Trophoblast cell (in vitro differentiated cells and primary cell): ENCODE measurements at regions not wholly inside any gene's neighbourhood (a gene's known extent, or its start where the extent isn't known, plus 50 kb on each side); places are given as distances from the start of the nearest gene placed in this dataset.

Experiments used
- DNase-seq, 2 donors: peaks; one replicate each; pipeline ENCODE4 v3.0.0-alpha.2; 2016
- H2AFZ ChIP-seq: 2 replicates; pipeline ENCODE4 v1.6.1; 2013; ENCODE audit warnings: low read length, moderate library complexity, mild to moderate bottlenecking; ENCODE audit not compliant: insufficient read depth, poor library complexity
- H2AK5ac ChIP-seq: 2 replicates; pipeline ENCODE4 v1.6.1; 2013; ENCODE audit warnings: mild to moderate bottlenecking, low read length
- H2BK120ac ChIP-seq: 2 replicates; pipeline ENCODE4 v1.6.1; 2013; ENCODE audit warnings: low read length, mild to moderate bottlenecking, moderate library complexity; ENCODE audit not compliant: insufficient read depth, poor library complexity
- H2BK12ac ChIP-seq: 2 replicates; pipeline ENCODE4 v1.6.1; 2013; ENCODE audit warnings: mild to moderate bottlenecking, low read length, moderate library complexity
- H2BK5ac ChIP-seq: 2 replicates; pipeline ENCODE4 v1.6.1; 2013; ENCODE audit warnings: low read length, low read depth, moderate library complexity, mild to moderate bottlenecking; ENCODE audit not compliant: poor library complexity
- H3K14ac ChIP-seq: 2 replicates; pipeline ENCODE4 v1.6.1; 2013; ENCODE audit warnings: mild to moderate bottlenecking, low read length
- H3K18ac ChIP-seq: 2 replicates; pipeline ENCODE4 v1.6.1; 2013; ENCODE audit warnings: mild to moderate bottlenecking, low read length
- H3K23ac ChIP-seq: 2 replicates; pipeline ENCODE4 v1.6.1; 2013; ENCODE audit warnings: low read length
- H3K27ac ChIP-seq: 2 replicates; pipeline ENCODE4 v1.5.1; 2013; ENCODE audit warnings: low read depth, mild to moderate bottlenecking, inconsistent platforms, low read length, moderate library complexity
- H3K27me3 ChIP-seq: 2 replicates; pipeline ENCODE4 v1.6.1; 2013; ENCODE audit warnings: inconsistent platforms, mild to moderate bottlenecking, low read length, moderate library complexity; ENCODE audit not compliant: insufficient read depth
- H3K36me3 ChIP-seq, 2 experiments: 1 replicate in 1 of 2; 2 replicates in 1 of 2; pipeline ENCODE4 v1.6.1; 2013; ENCODE audit warnings: low read length in 2 of 2, mild to moderate bottlenecking in 2 of 2, moderate library complexity in 1 of 2; ENCODE audit not compliant: insufficient read depth in 2 of 2, control insufficient read depth in 1 of 2
- H3K4ac ChIP-seq: 2 replicates; pipeline ENCODE4 v1.6.1; 2013; ENCODE audit warnings: low read depth, mild to moderate bottlenecking, low read length, moderate library complexity
- H3K4me1 ChIP-seq, 2 experiments: 1 replicate in 1 of 2; 2 replicates in 1 of 2; pipeline ENCODE4 v1.6.1; 2013; ENCODE audit warnings: low read length in 2 of 2, mild to moderate bottlenecking in 2 of 2, moderate library complexity in 1 of 2; ENCODE audit not compliant: insufficient read depth in 2 of 2, control insufficient read depth in 1 of 2
- H3K4me2 ChIP-seq: 2 replicates; pipeline ENCODE4 v1.6.1; 2013; ENCODE audit warnings: inconsistent platforms, mild to moderate bottlenecking, low read length, moderate library complexity
- H3K4me3 ChIP-seq: 2 replicates; pipeline ENCODE4 v1.5.1; 2013; ENCODE audit warnings: mild to moderate bottlenecking, low read depth, low read length, inconsistent platforms
- H3K79me1 ChIP-seq: one replicate; pipeline ENCODE4 v1.6.1; 2013; ENCODE audit warnings: low read length
- H3K79me2 ChIP-seq: 2 replicates; pipeline ENCODE4 v1.6.1; 2013; ENCODE audit warnings: low read length, mild to moderate bottlenecking; ENCODE audit not compliant: control insufficient read depth, insufficient read depth, poor library complexity
- H3K9ac ChIP-seq: 2 replicates; pipeline ENCODE4 v1.6.1; 2013; ENCODE audit warnings: mild to moderate bottlenecking, low read length
- H3K9me3 ChIP-seq: 2 replicates; pipeline ENCODE4 v1.6.1; 2013; ENCODE audit warnings: low read depth, mild to moderate bottlenecking, control low read depth, inconsistent platforms, low read length; ENCODE audit not compliant: insufficient read depth
- H4K12ac ChIP-seq: 2 replicates; pipeline ENCODE4 v1.6.1; 2013; ENCODE audit warnings: low read depth, mild to moderate bottlenecking, low read length, moderate library complexity
- H4K8ac ChIP-seq: 2 replicates; pipeline ENCODE4 v1.6.1; 2013; ENCODE audit warnings: low read depth, mild to moderate bottlenecking, low read length, moderate library complexity
- H4K91ac ChIP-seq: one replicate; pipeline ENCODE4 v1.6.1; 2013; ENCODE audit warnings: low read depth, mild to moderate bottlenecking, low read length, moderate library complexity
- WGBS: extraction: QIAGEN DNeasy Blood & Tissue Kit; methylation state at CpG from one replicate; pipeline ENCODE4 v1.1.7; 2013; ENCODE audit warnings: missing lambda C conversion rate; ENCODE audit not compliant: insufficient read length, insufficient coverage; ENCODE audit errors: extremely low coverage; 5-methylcytosine and 5-hydroxymethylcytosine counted together

DNA sequence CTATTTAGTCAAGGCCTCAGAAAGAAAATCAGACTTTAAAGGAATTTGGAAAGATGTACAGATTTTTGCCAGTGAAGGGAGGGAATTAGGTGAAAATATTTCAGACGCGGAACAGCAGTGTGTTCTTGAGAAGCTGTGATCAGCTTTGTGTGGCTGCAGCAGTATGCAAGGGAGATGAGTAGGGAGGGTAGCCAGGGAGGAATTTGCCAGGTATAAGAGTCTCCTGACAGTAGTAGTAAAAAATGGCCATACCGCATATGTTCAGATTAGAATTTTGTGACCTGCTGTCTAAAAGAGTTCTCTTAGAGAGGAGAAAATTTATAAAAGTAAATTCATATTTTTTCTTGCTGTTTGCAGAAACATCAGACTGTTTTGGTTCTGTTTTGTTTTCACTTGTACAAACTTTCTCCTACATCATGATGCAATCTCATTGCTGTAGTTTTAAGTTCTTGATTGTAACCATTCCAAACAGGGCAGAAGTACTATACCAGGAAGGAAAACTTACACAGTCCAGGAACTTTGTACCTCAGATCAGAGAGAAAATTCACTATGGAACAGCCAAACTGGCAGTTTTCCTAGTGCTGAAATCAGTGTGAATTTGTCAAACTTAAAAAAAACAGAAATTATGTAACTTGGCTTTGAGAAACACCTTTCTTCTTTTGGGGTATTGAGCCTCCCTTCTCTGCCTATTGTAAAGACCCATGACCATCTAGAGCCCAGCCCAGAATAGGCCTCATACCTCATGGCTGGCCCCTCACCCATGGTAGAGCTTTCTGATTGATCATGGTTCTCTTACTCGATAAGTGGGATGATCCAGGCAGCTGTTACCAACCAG, 78.4 kb upstream of the NR3C1 start:
- H3K27ac ChIP-seq: no peak overlapping the region
- no peak overlapping the region for H2BK120ac ChIP-seq
- no CpG with 5 or more reads among the region's 4 CpGs for WGBS
- no peak overlapping the region for H2BK5ac ChIP-seq
- no peak overlapping the region for H3K4me2 ChIP-seq
- H3K27me3 ChIP-seq: no peaks in the 10 kb centered on the region
- H2AFZ ChIP-seq: no peak overlapping the region
- H3K14ac ChIP-seq: no peak overlapping the region
- DNase-seq: peak in 1 of 2 donors; percentile 21
- no peak overlapping the region for H4K12ac ChIP-seq
- no peaks in the 10 kb centered on the region for H3K79me2 ChIP-seq
- no peak overlapping the region for H2AK5ac ChIP-seq
- no peak overlapping the region for H3K4me3 ChIP-seq
- H3K18ac ChIP-seq: no peak overlapping the region
- H2BK12ac ChIP-seq: no peak overlapping the region
- H3K9ac ChIP-seq: no peak overlapping the region
- H3K23ac ChIP-seq: no peak overlapping the region
- H4K8ac ChIP-seq: no peak overlapping the region
- H3K9me3 ChIP-seq: no peaks in the 10 kb centered on the region
- H3K4ac ChIP-seq: no peak overlapping the region
- H4K91ac ChIP-seq: no peak overlapping the region
- no peaks in the 10 kb centered on the region for H3K79me1 ChIP-seq
- no peaks in the 10 kb centered on the region for H3K36me3 ChIP-seq
- no peaks in the 10 kb centered on the region for H3K4me1 ChIP-seq

DNA sequence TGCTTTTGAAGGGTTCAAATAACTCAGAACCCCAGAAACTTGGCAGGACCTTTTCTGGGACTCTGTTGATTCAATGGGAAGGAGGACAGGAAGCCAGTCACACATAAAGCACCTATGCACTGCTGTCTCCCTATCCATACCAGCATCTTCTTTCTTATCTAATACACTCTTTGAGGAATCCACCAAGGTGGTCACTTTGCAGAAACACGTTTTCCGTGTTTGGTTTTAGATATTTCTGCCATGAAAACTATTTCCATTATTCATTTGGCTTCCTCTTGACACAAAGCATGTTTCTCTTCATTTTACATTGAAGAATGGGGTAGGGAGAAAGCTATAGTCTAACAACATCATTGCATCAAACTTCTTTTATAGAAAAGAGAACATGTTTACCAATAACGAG, 76.5 kb upstream of the NR3C1 start:
- Histone ChIP-seq H3K4me3 (no peak overlapping the region), H3K79me2 (no peaks in the 10 kb centered on the region), H4K8ac (no peak overlapping the region), H4K91ac (no peak overlapping the region), H3K4me1 (no peaks in the 10 kb centered on the region), H3K4me2 (no peak overlapping the region), H2BK5ac (no peak overlapping the region), H2BK120ac (no peak overlapping the region), H3K9ac (no peak overlapping the region), H3K18ac (no peak overlapping the region), H3K14ac (no peak overlapping the region), H3K9me3 (no peaks in the 10 kb centered on the region), H2AK5ac (no peak overlapping the region), H3K79me1 (no peaks in the 10 kb centered on the region), H3K23ac (no peak overlapping the region), H3K27ac (no peak overlapping the region), H4K12ac (no peak overlapping the region), H2BK12ac (no peak overlapping the region), H2AFZ (no peak overlapping the region), H3K4ac (no peak overlapping the region), H3K36me3 (no peaks in the 10 kb centered on the region), H3K27me3 (no peaks in the 10 kb centered on the region)
- peak; percentile 41 to 93 for DNase-seq
- no CpG with 5 or more reads among the region's 3 CpGs for WGBS

DNA sequence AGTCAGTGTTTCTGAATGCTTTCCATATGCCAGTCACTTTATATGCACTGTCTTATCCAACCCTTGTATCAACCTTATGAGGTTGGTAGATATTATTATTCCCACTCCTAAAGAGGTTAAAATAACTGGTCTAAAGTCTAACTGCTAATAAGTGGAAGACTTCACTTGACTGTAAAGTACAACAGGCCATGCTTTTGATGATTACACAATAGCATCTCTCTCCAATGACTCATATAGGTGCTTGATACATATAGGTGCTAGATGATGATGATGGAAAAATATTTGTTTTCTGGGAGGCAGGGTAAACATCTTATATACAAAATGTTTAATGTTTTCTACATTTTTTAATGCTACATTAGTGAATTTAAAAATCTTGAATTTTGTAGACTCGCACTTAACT, 75.9 kb upstream of the NR3C1 start:
- H2BK120ac ChIP-seq: no peak overlapping the region
- no peak overlapping the region for H2BK12ac ChIP-seq
- no peak overlapping the region for H4K8ac ChIP-seq
- H3K9ac ChIP-seq: no peak overlapping the region
- no peak overlapping the region for H4K12ac ChIP-seq
- no peak overlapping the region for H2BK5ac ChIP-seq
- H3K9me3 ChIP-seq: no peaks in the 10 kb centered on the region
- H4K91ac ChIP-seq: no peak overlapping the region
- no peak overlapping the region for H3K27ac ChIP-seq
- H3K18ac ChIP-seq: no peak overlapping the region
- no CpG with 5 or more reads among the region's 1 CpG for WGBS
- no peaks in the 10 kb centered on the region for H3K27me3 ChIP-seq
- H3K23ac ChIP-seq: no peak overlapping the region
- H3K4me1 ChIP-seq: no peaks in the 10 kb centered on the region
- H3K36me3 ChIP-seq: no peaks in the 10 kb centered on the region
- no peaks in the 10 kb centered on the region for H3K79me2 ChIP-seq
- no peak overlapping the region for H2AFZ ChIP-seq
- H3K4me2 ChIP-seq: no peak overlapping the region
- no peaks in the 10 kb centered on the region for H3K79me1 ChIP-seq
- DNase-seq: peak in 1 of 2 donors; percentile 88
- H3K4me3 ChIP-seq: no peak overlapping the region
- H3K14ac ChIP-seq: no peak overlapping the region
- no peak overlapping the region for H3K4ac ChIP-seq
- H2AK5ac ChIP-seq: no peak overlapping the region

DNA sequence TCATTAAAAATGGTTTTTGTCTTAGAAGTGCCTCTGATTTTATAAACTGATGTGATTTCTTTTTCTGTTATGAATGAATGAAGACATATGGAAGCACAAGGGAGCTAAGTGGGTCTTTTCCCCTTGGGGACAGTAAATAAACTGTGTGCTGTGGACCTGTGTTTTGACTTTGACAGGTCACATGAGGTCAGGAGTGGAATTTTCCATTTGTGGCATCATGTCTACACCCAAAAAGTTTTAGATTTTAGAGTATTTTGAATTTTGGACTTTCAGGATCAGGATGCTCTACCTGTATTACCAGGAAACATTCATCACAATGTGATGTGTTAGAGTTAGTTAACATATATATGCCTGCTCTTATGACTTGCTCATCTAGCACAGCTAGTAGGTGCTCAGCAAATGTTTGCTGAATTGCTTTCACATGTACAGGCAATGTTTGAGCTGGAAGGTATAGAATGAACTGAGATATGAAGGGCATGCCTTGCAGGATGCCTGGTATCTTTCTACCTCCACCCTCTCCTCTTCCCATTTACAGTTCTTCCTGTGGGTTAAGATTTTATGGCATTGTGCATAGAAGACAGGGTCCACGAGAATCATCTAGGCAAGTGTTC, 73.2 kb upstream of the NR3C1 start:
- WGBS: no CpG with 5 or more reads among the region's 1 CpG

More for the DNA sequence above, 73.2 kb upstream of the NR3C1 start:
- no peak overlapping the region for H3K9ac ChIP-seq
- no peaks in the 10 kb centered on the region for H3K79me2 ChIP-seq
- H4K12ac ChIP-seq: no peak overlapping the region
- no peaks in the 10 kb centered on the region for H3K9me3 ChIP-seq
- H2BK12ac ChIP-seq: no peak overlapping the region
- H4K8ac ChIP-seq: no peak overlapping the region
- H3K36me3 ChIP-seq: no peaks in the 10 kb centered on the region
- H3K4ac ChIP-seq: no peak overlapping the region
- no peaks in the 10 kb centered on the region for H3K27me3 ChIP-seq
- H4K91ac ChIP-seq: no peak overlapping the region
- H3K4me3 ChIP-seq: no peak overlapping the region
- no peak overlapping the region for H2BK5ac ChIP-seq
- DNase-seq: no peak
- no peak overlapping the region for H3K14ac ChIP-seq
- no peak overlapping the region for H2AK5ac ChIP-seq
- no peak overlapping the region for H3K23ac ChIP-seq
- H2BK120ac ChIP-seq: no peak overlapping the region
- no peak overlapping the region for H3K27ac ChIP-seq
- no peak overlapping the region for H2AFZ ChIP-seq
- H3K79me1 ChIP-seq: no peaks in the 10 kb centered on the region
- H3K4me2 ChIP-seq: no peak overlapping the region
- H3K4me1 ChIP-seq: no peaks in the 10 kb centered on the region
- H3K18ac ChIP-seq: no peak overlapping the region
